Heart right ventricle (tissue), 16 donors: ENCODE measurements at regions not wholly inside any gene's neighbourhood (a gene's known extent, or its start where the extent isn't known, plus 50 kb on each side); places are given as distances from the start of the nearest gene placed in this dataset.
"Not testable (repeated sequence)": the region's sequence is repeated elsewhere in the genome, so short reads cannot be mapped to it uniquely, and the experiment has no call there.

ENCODE experiments used
- ATAC-seq, 8 donors: fragments of 200-7000 bp; cut with Tn5 transposase; one replicate each; pipeline ENCODE4 v1.9.1; 2020; ENCODE audit warnings: mild to moderate bottlenecking in 8 of 8, moderate library complexity in 8 of 8, moderate number of reproducible peaks in 1 of 8
- DNase-seq, 2 donors: peaks; one replicate each; pipeline ENCODE4 v3.0.0-alpha.2; 2020
- H3K27ac ChIP-seq, 10 donors: fragments of 200-600 bp; sonication (generic) in 2 of 10; one replicate each; pipeline versions ENCODE4 v1.5.0 to v1.8.0; 2020 to 2022; ENCODE audit warnings: mild to moderate bottlenecking in 3 of 10
- H3K27me3 ChIP-seq, 7 donors: fragments of 200-600 bp; one replicate each; pipeline ENCODE4 v1.8.0; 2021 to 2022; ENCODE audit warnings: mild to moderate bottlenecking in 2 of 7
- H3K36me3 ChIP-seq, 9 donors: fragments of 200-600 bp; sonication (generic) in 1 of 9; one replicate each; pipeline versions ENCODE4 v1.5.0 to v1.8.0; 2020 to 2022; ENCODE audit warnings: mild to moderate bottlenecking in 2 of 9
- H3K4me1 ChIP-seq, 9 donors: fragments of 200-600 bp; sonication (generic) in 1 of 9; one replicate each; pipeline versions ENCODE4 v1.5.0 to v1.8.0; 2020 to 2022; ENCODE audit warnings: mild to moderate bottlenecking in 4 of 9
- H3K4me3 ChIP-seq, 10 donors: fragments of 200-600 bp; sonication (generic) in 2 of 10; one replicate each; pipeline versions ENCODE4 v1.5.0 to v1.8.0; 2020 to 2022; ENCODE audit warnings: mild to moderate bottlenecking in 7 of 10, moderate library complexity in 2 of 10
- H3K9me3 ChIP-seq, 11 donors: fragments of 200-600 bp in 10 of 11; sonication (generic) in 2 of 11; one replicate each; pipeline versions ENCODE4 v1.5.0 to v1.8.0; 2013 to 2022; ENCODE audit warnings: mild to moderate bottlenecking in 2 of 11, control low read depth in 1 of 11, moderate library complexity in 1 of 11
- CTCF ChIP-seq, 9 donors: fragments of 200-600 bp; sonication (generic) in 2 of 9; IDR thresholded peaks; one replicate each; pipeline versions ENCODE4 v1.5.0 to v1.8.0; 2021 to 2022; ENCODE audit warnings: antibody characterized with exemption in 9 of 9, mild to moderate bottlenecking in 5 of 9, moderate library complexity in 1 of 9
- WGBS, 2 donors: extraction: QIAGEN DNeasy Blood & Tissue Kit; methylation state at CpG; one replicate each; pipeline ENCODE4 v1.1.7; 2013; ENCODE audit warnings: inconsistent platforms in 1 of 2; 5-methylcytosine and 5-hydroxymethylcytosine counted together
- intact Hi-C, 10 donors: fragments of 100-400 bp; cut with DNase I; formaldehyde crosslinking; loops; one replicate each; pipeline versions ENCODE4 v1.11.1 to v1.14.2; 2022
- donor health status: Arrhythmogenic right ventricular cardiomyopathy.
- donor health status: ischemic (EF 13 %, LVEDD 7.1; RV severe dilation, severe dysfunction).
- donor health status: healthy with polysubstance abuse.
- donor health status: DM: no; HTN: yes; CAD: no.
- donor health status: DM: no; HTN: no; CAD: no.
- donor health status: ischemic (EF 25% LVEDD 6.9; RV normal size, moderate dysfunction).
- donor health status: ischemic (EF 25% LVEDD 5.7; RV mildly dilated, moderate dysfunction).
- donor health status: healthy.
- donor health status: DM: yes; HTN: yes; CAD: no.
- donor health status: Ischemic cardiomyopathy.
- donor health status: ischemic (EF 35%, LVEDD 5.7; RV mildly dilated, moderate dysfunction).
- donor health status: nonischemic (EF 11% LVEDD 7.7; RV severe dilation, severe dysfunction).
- donor health status: DM: yes; HTN: yes; CAD: no.
- donor health status: PGD.
- donor health status: ischemic (EF 29% LVEDD 5.4; RV normal size, mild dysfunction).
- donor health status: nonischemic (EF 23%, LVEDD 6.1; RV moderate dilation, normal function).

- H3K27ac ChIP-seq = no peak overlapping the region
- TF ChIP-seq CTCF (IDR thresholded peaks at IDR 0.05) = no peak
- no peaks in the 10 kb centered on the region for H3K36me3 ChIP-seq
- H3K4me3 ChIP-seq = no peak overlapping the region
- no peaks in the 10 kb centered on the region for H3K27me3 ChIP-seq
- intact Hi-C loops = no loop called here
- 63 to 70% methylated on average over 3 of the region's 3 CpGs for WGBS, 2 donors
- DNase-seq (no peak), ATAC-seq (no peak)
- no peaks in the 10 kb centered on the region for H3K4me1 ChIP-seq
- H3K9me3 ChIP-seq = no peaks in the 10 kb centered on the region
These were observed 373.0 kb upstream of the FTMT start for GRCh38 chr5:121478636-121479035.

GRCh38 chr5:121479337-121479736 lies 372.3 kb upstream of the FTMT start:
- ATAC-seq = no peak
- DNase-seq = no peak
- intact Hi-C loops = no loop called here

DNA sequence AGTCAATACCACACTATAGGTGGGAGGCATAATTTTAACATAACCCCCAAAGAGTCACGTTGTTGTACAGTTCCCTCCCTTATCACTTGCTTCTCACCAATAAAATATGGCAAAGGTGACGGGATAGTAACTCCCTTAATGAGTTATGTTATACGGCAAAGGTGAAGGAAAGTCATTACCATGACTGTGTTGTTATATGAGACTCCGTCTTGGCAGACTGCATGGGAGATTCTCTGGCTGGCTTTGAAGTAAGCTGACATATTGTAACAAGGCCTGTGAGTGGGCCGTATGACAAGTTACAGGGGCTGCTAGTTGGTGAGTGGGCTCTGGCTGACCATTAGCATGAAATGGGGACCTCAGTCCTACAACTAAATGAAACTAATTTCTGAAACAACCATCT lies 366.4 kb upstream of the FTMT start:
- Histone ChIP-seq H3K4me1 (no peaks in the 10 kb centered on the region), H3K36me3 (no peaks in the 10 kb centered on the region), H3K4me3 (no peak overlapping the region), H3K27me3 (no peaks in the 10 kb centered on the region), H3K9me3 (no peaks in the 10 kb centered on the region), H3K27ac (no peak overlapping the region)
- WGBS, 2 donors = 76 to 80% methylated on average over 5 of the region's 5 CpGs
- intact Hi-C loops = no loop called here
- no peak for DNase-seq
- TF ChIP-seq CTCF (IDR thresholded peaks at IDR 0.05) = no peak
- ATAC-seq = no peak

More at GRCh38 chr5:121479337-121479736, 372.3 kb upstream of the FTMT start:
- H3K4me1 ChIP-seq = no peaks in the 10 kb centered on the region
- no peaks in the 10 kb centered on the region for H3K9me3 ChIP-seq
- no peak for TF ChIP-seq CTCF (IDR thresholded peaks at IDR 0.05)
- no peak overlapping the region for H3K4me3 ChIP-seq
- no peaks in the 10 kb centered on the region for H3K36me3 ChIP-seq
- no peaks in the 10 kb centered on the region for H3K27me3 ChIP-seq
- no peak overlapping the region for H3K27ac ChIP-seq

- not testable (repeated sequence) for H3K9me3 ChIP-seq, DNase-seq, ATAC-seq
These were observed 365.7 kb upstream of the FTMT start for GRCh38 chr5:121485999-121486398.

DNA sequence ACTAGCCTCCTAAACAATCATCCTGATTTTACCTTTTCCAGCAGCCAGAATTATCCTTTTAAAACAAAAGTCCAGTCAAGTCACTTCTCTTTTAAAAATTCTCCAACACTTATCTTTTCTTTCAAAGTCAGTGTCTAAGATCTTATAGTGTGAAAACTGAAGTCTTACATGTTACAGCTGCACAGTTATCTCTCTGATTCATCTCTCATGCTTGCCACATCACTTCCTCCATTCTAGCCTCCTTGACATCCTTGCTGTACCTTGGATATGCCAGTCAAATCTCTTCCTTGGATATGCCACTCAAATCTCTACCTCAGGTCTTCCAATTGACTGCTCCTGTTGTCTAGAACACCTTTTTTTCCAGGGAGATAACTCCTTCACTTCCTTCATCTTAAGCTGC lies 361.7 kb upstream of the FTMT start:
- TF ChIP-seq CTCF (IDR thresholded peaks at IDR 0.05) = no peak
- intact Hi-C loops = no loop called here
- no peak for ATAC-seq
- H3K4me3 ChIP-seq = no peak overlapping the region
- H3K36me3 ChIP-seq = no peaks in the 10 kb centered on the region
- DNase-seq = no peak
- H3K27ac ChIP-seq = no peak overlapping the region
- H3K9me3 ChIP-seq = no peaks in the 10 kb centered on the region
- H3K4me1 ChIP-seq = no peaks in the 10 kb centered on the region
- no peaks in the 10 kb centered on the region for H3K27me3 ChIP-seq

More at GRCh38 chr5:121485999-121486398, 365.7 kb upstream of the FTMT start:
- H3K4me1 ChIP-seq, intact Hi-C loops, H3K27me3 ChIP-seq, H3K36me3 ChIP-seq, H3K4me3 ChIP-seq, H3K27ac ChIP-seq: not testable (repeated sequence)
- 93 to 94% methylated on average over 2 of the region's 2 CpGs for WGBS, 2 donors
